DND-41 (cell line): ENCODE measurements at regions not wholly inside any gene's neighbourhood (a gene's known extent, or its start where the extent isn't known, plus 50 kb on each side); places are given as distances from the start of the nearest gene placed in this dataset.
A peak's percentile ranks its signal among the peaks of the same experiment; 100 is the strongest.

Source experiments
- ATAC-seq: fragments of 200-7000 bp; cut with Tn5 transposase; 3 replicates; pipeline ENCODE4 v1.9.1; 2021; ENCODE audit warnings: low read depth; ENCODE audit not compliant: insufficient read depth
- DNase-seq: peaks from one replicate; pipeline ENCODE4 v3.0.0-alpha.2; 2020
- H2AFZ ChIP-seq: 2 replicates; pipeline ENCODE4 v1.6.0; 2012; ENCODE audit warnings: low read depth, low read length
- H3K27ac ChIP-seq: 2 replicates; pipeline ENCODE4 v1.5.1; 2012; ENCODE audit warnings: low read length, inconsistent platforms
- H3K27me3 ChIP-seq: fragments of 200-600 bp; sonication (generic); 2 replicates; pipeline ENCODE4 v1.6.0; 2012; ENCODE audit warnings: low read length, mild to moderate bottlenecking, inconsistent platforms; ENCODE audit not compliant: insufficient read depth, poor library complexity
- H3K36me3 ChIP-seq: 2 replicates; pipeline ENCODE4 v1.5.1; 2012; ENCODE audit warnings: low read length, inconsistent platforms; ENCODE audit not compliant: insufficient read depth
- H3K4me1 ChIP-seq: 2 replicates; pipeline ENCODE4 v1.5.1; 2012; ENCODE audit warnings: mild to moderate bottlenecking, low read length; ENCODE audit not compliant: insufficient read depth
- H3K4me2 ChIP-seq: 2 replicates; pipeline ENCODE4 v1.6.0; 2012; ENCODE audit warnings: mild to moderate bottlenecking, moderate library complexity, low read length, inconsistent platforms; ENCODE audit not compliant: insufficient read depth
- H3K4me3 ChIP-seq, 2 experiments: fragments of 200-600 bp in 1 of 2; shearing (Covaris generic) in 1 of 2; 2 replicates each; pipeline ENCODE4 v1.5.1; 2012 to 2016; ENCODE audit warnings: inconsistent platforms in 2 of 2, low read length in 2 of 2, mild to moderate bottlenecking in 2 of 2, low read depth in 1 of 2, moderate library complexity in 1 of 2
- H3K79me2 ChIP-seq: 2 replicates; pipeline ENCODE4 v1.6.0; 2012; ENCODE audit warnings: low read length, inconsistent platforms; ENCODE audit not compliant: insufficient read depth
- H3K9ac ChIP-seq: 2 replicates; pipeline ENCODE4 v1.6.0; 2012; ENCODE audit warnings: low read depth, mild to moderate bottlenecking, inconsistent platforms, low read length, moderate library complexity
- H3K9me3 ChIP-seq: 2 replicates; pipeline ENCODE4 v1.5.1; 2012; ENCODE audit warnings: low read length, moderate library complexity, mild to moderate bottlenecking, inconsistent platforms; ENCODE audit not compliant: insufficient read depth, severe bottlenecking
- H4K20me1 ChIP-seq: 2 replicates; pipeline ENCODE4 v1.6.0; 2012; ENCODE audit warnings: low read length; ENCODE audit not compliant: insufficient read depth
- CTCF ChIP-seq: IDR thresholded peaks from 2 replicates; pipeline ENCODE4 v1.5.1; 2012; ENCODE audit warnings: borderline replicate concordance, low read length, moderate library complexity, mild to moderate bottlenecking; ENCODE audit not compliant: poor library complexity, severe bottlenecking; ENCODE audit errors: extremely low read depth
- EZH2 ChIP-seq: IDR thresholded peaks from 3 replicates; pipeline ENCODE4 v1.6.1; 2012; ENCODE audit warnings: borderline replicate concordance, low read depth, mild to moderate bottlenecking, moderate library complexity, low read length, inconsistent platforms; ENCODE audit not compliant: severe bottlenecking

GRCh38 chr4:97496298-97496873 lies 646.9 kb downstream of the STPG2 start:
- H3K4me3 ChIP-seq = no peak overlapping the region
- H3K9me3 ChIP-seq = no peaks in the 10 kb centered on the region
- no peak for ATAC-seq
- H2AFZ ChIP-seq = peak overlapping the region; percentile 2; the same call in 1 of the 2 replicates
- H3K36me3 ChIP-seq = no peaks in the 10 kb centered on the region
- H3K9ac ChIP-seq = no peak overlapping the region
- H3K79me2 ChIP-seq = no peaks in the 10 kb centered on the region
- no peaks in the 10 kb centered on the region for H3K27me3 ChIP-seq
- no peak for DNase-seq
- no peak overlapping the region for H3K27ac ChIP-seq
- H3K4me1 ChIP-seq = peaks cover 6% of the 10 kb centered on the region; the same call in 1 of the 2 replicates
- H3K4me2 ChIP-seq = no peak overlapping the region
- no peaks in the 10 kb centered on the region for H4K20me1 ChIP-seq
- TF ChIP-seq EZH2 (no peak), CTCF (no peak)

GRCh38 chr4:97498875-97499274 lies 644.4 kb downstream of the STPG2 start:
- Histone ChIP-seq H3K4me2 (no peak overlapping the region), H3K4me1 (peaks cover 6% of the 10 kb centered on the region; the same call in 1 of the 2 replicates), H2AFZ (no peak overlapping the region), H3K9ac (no peak overlapping the region), H3K27me3 (no peaks in the 10 kb centered on the region), H3K79me2 (no peaks in the 10 kb centered on the region), H3K27ac (no peak overlapping the region), H3K4me3 (no peak overlapping the region), H4K20me1 (no peaks in the 10 kb centered on the region), H3K9me3 (no peaks in the 10 kb centered on the region), H3K36me3 (no peaks in the 10 kb centered on the region)
- ATAC-seq (no peak), DNase-seq (no peak)
- TF ChIP-seq CTCF = no peak
- no peak for TF ChIP-seq EZH2

DNA sequence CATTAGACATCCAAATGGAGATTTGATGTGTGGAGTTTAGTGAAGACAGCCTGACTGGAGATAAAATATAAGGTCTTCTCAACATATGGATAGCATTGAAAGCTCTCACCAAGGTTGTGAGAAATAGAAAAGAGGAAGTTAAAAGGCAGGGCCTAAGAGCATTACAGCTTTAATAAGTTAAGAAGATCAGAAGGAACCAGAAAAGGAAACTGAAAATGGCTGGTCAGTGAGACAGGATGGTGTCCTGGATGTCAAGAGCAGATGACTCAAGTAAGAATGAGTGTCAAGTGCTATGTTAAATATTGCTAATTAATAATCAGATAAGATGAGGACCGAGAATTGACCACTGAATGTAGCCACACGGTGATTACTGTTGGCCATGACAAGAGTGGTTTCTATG lies 642.9 kb downstream of the STPG2 start:
- Histone ChIP-seq H2AFZ (no peak overlapping the region), H3K27ac (no peak overlapping the region), H3K4me2 (no peak overlapping the region), H3K79me2 (no peaks in the 10 kb centered on the region), H3K9me3 (no peaks in the 10 kb centered on the region), H3K4me3 (no peak overlapping the region), H4K20me1 (no peaks in the 10 kb centered on the region), H3K4me1 (peaks cover 6% of the 10 kb centered on the region; the same call in 1 of the 2 replicates), H3K36me3 (no peaks in the 10 kb centered on the region), H3K9ac (no peak overlapping the region), H3K27me3 (no peaks in the 10 kb centered on the region)
- TF ChIP-seq EZH2 = no peak
- no peak for TF ChIP-seq CTCF
- ATAC-seq (no peak), DNase-seq (no peak)

DNA sequence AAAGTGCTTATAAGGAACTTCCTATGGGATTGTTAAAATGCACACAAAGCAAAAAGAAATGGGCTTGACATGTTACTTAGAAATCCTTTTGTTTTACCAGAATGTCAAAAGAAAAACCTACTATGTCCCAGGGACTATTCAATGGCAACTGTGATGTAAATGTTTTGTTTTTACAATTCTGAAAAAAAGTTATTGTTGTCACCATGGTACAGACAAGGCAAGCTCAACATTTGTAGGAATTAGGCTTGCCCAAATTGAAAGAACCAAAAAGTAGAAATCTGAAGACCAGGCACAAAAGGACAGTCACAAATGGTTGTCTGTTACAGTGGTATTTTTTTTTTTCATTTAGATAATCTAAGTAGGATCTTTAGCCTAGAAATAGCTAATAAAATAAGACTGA lies 638.6 kb downstream of the STPG2 start:
- no peaks in the 10 kb centered on the region for H3K9me3 ChIP-seq
- no peaks in the 10 kb centered on the region for H3K27me3 ChIP-seq
- no peaks in the 10 kb centered on the region for H3K79me2 ChIP-seq
- no peaks in the 10 kb centered on the region for H4K20me1 ChIP-seq
- no peak overlapping the region for H3K4me3 ChIP-seq
- H3K27ac ChIP-seq = no peak overlapping the region
- TF ChIP-seq CTCF (no peak), EZH2 (no peak)
- no peaks in the 10 kb centered on the region for H3K36me3 ChIP-seq
- no peak overlapping the region for H3K9ac ChIP-seq
- H3K4me2 ChIP-seq = no peak overlapping the region
- no peak for DNase-seq
- H2AFZ ChIP-seq = no peak overlapping the region; the same call in 1 of the 2 replicates
- ATAC-seq = no peak
- H3K4me1 ChIP-seq = no peaks in the 10 kb centered on the region
